ENCODE measurements at regions not wholly inside any gene's neighbourhood (a gene's known extent, or its start where the extent isn't known, plus 50 kb on each side); places are given as distances from the start of the nearest gene placed in this dataset.

DNA sequence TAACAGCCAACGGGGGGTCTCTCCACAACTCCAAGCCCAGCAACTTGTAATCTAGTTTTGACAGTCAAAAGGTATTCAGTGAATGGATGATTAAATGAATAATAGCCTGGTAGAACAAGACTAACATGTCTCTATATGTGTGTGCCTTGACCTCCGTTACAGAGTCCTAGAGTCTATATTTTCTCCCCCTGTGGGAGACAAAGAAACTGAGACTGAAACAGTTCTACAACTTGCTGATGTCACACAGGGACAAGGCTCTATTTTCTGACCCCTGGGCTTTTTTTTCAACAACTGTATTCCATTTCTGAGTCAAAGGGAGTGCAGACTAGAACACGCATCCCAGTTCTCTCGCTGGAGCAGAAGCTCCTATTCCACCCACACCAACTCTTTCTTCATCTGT lies 223.6 kb upstream of the AGAP1 start:
- no peak overlapping the region for H4K5ac ChIP-seq (ENCODE audit: insufficient read length, low read depth, low read length)
- no peak overlapping the region for H2AK5ac ChIP-seq (ENCODE audit: low read depth, low read length)
- no peak for DNase-seq (ENCODE audit: low read depth in 1 of 2, low spot score in 2 of 2)
- no peaks in the 10 kb centered on the region for H3K23me2 ChIP-seq (ENCODE audit: low read depth, low read length)
- H3K9me3 ChIP-seq (ENCODE audit: insufficient read depth in 2 of 2, low read depth in 1 of 2, low read length in 1 of 2), result no peaks in the 10 kb centered on the region
- no peak overlapping the region for H2BK120ac ChIP-seq (replicated peaks; ENCODE audit: low read depth, low read length)
- WGBS, 2 experiments (ENCODE audit: extremely low coverage in 1 of 2, insufficient coverage in 1 of 2, insufficient read length in 1 of 2, insufficient replicate concordance in 2 of 2, low coverage in 1 of 2, low lambda C conversion rate in 2 of 2, missing lambda C conversion rate in 1 of 2), result 94% methylated on average over 4 of the region's 4 CpGs; no CpG with 5 or more reads in 1 of the 2 experiments
- CTCF ChIA-PET (ENCODE audit: partially characterized antibody), result interaction anchor here (0.6 kb wide), 1 partner anchor 392 kb away, joined by 3 read pairs; no protein-coding TSS in a partner anchor
- no peak overlapping the region for H3K4me3 ChIP-seq (ENCODE audit: extremely low read depth in 1 of 4, insufficient read depth in 2 of 4, low read depth in 3 of 4, low read length in 4 of 4)
- H3K27me3 ChIP-seq (replicated peaks in 1 of 4; ENCODE audit: control insufficient read depth in 3 of 4, extremely low read depth in 1 of 4, insufficient read depth in 3 of 4, low read length in 3 of 4), result no peaks in the 10 kb centered on the region
- H3K79me1 ChIP-seq (ENCODE audit: low read depth, low read length), result no peaks in the 10 kb centered on the region
- no peaks in the 10 kb centered on the region for H3K79me2 ChIP-seq (ENCODE audit: control insufficient read depth in 1 of 2, insufficient read depth in 2 of 2, low read length in 2 of 2)
- H2BK15ac ChIP-seq (ENCODE audit: low read length), result no peak overlapping the region
- no peak overlapping the region for H3K23ac ChIP-seq (ENCODE audit: insufficient read length)
- no peak overlapping the region for H4K91ac ChIP-seq (replicated peaks; ENCODE audit: insufficient read length, low read length)
- no peak overlapping the region for H2BK12ac ChIP-seq (ENCODE audit: low read depth, low read length)
- H3K9ac ChIP-seq (replicated peaks in 1 of 4; ENCODE audit: extremely low read depth in 1 of 4, low read depth in 3 of 4, low read length in 3 of 4), result no peak overlapping the region
- no peaks in the 10 kb centered on the region for H3K4me1 ChIP-seq (replicated peaks in 1 of 4; ENCODE audit: control insufficient read depth in 3 of 4, insufficient read depth in 4 of 4, low read length in 3 of 4)
- no peak overlapping the region for H3K14ac ChIP-seq (ENCODE audit: insufficient read length)
- H3K27ac ChIP-seq (ENCODE audit: low read depth, low read length), result no peak overlapping the region
- FAIRE-seq, result no peak
- H4K8ac ChIP-seq (ENCODE audit: extremely low read depth, insufficient read depth, low read length), result no peak overlapping the region
- H3K36me3 ChIP-seq (ENCODE audit: control insufficient read depth in 2 of 4, insufficient read depth in 4 of 4, low read length in 3 of 4), result no peaks in the 10 kb centered on the region
- no peaks in the 10 kb centered on the region for H4K20me1 ChIP-seq (replicated peaks in 1 of 2; ENCODE audit: control insufficient read depth in 1 of 2, insufficient read depth in 2 of 2, low read length in 2 of 2)
- no peak overlapping the region for H3K18ac ChIP-seq (ENCODE audit: extremely low read depth, low read length)
- H2BK20ac ChIP-seq (ENCODE audit: low read length), result no peak overlapping the region
- H3K4ac ChIP-seq (replicated peaks; ENCODE audit: insufficient read length, low read depth, low read length), result no peak overlapping the region
- H3K56ac ChIP-seq (replicated peaks; ENCODE audit: insufficient read length, low read depth, low read length), result no peak overlapping the region
- no peak overlapping the region for H2AFZ ChIP-seq (ENCODE audit: low read length)
- no peak overlapping the region for H2BK5ac ChIP-seq (ENCODE audit: low read depth, low read length)
- POLR2A ChIA-PET (ENCODE audit: partially characterized antibody), result no interaction called here
- H3K4me2 ChIP-seq (ENCODE audit: insufficient read depth in 1 of 2, low read depth in 2 of 2, low read length in 2 of 2), result no peak overlapping the region
- TF ChIP-seq SP4 (IDR thresholded peaks at IDR 0.05; ENCODE audit: low read length) (no peak), YY1 (IDR thresholded peaks at IDR 0.05; ENCODE audit: low read depth, low read length) (no peak), BACH1 (IDR thresholded peaks at IDR 0.05; ENCODE audit: low read length) (no peak), TEAD4 (IDR thresholded peaks at IDR 0.05; ENCODE audit: low read depth, low read length) (no peak), TAF1 (IDR thresholded peaks at IDR 0.05; ENCODE audit: low read depth, low read length) (no peak), JUN (IDR thresholded peaks at IDR 0.05; ENCODE audit: low read depth, low read length) (no peak), BRCA1 (IDR thresholded peaks at IDR 0.05; ENCODE audit: low read depth, low read length) (no peak), ZNF274 (IDR thresholded peaks at IDR 0.05; ENCODE audit: borderline replicate concordance, extremely low read depth, low read length) (no peak), TBP (IDR thresholded peaks at IDR 0.05; ENCODE audit: low read depth, low read length) (no peak), CBX5 (IDR thresholded peaks at IDR 0.05; ENCODE audit: low read depth, low read length) (no peak), CBX8 (IDR thresholded peaks at IDR 0.05; ENCODE audit: borderline replicate concordance, low read depth, low read length) (no peak), KDM5A (IDR thresholded peaks at IDR 0.05; ENCODE audit: low read length) (no peak), MAFK (IDR thresholded peaks at IDR 0.05; ENCODE audit: low read depth, low read length) (no peak), RXRA (IDR thresholded peaks at IDR 0.05; ENCODE audit: insufficient read depth, low read depth, low read length) (no peak), JUND (IDR thresholded peaks at IDR 0.05; ENCODE audit: low read length) (no peak)
- TF ChIP-seq, protein P1, sequence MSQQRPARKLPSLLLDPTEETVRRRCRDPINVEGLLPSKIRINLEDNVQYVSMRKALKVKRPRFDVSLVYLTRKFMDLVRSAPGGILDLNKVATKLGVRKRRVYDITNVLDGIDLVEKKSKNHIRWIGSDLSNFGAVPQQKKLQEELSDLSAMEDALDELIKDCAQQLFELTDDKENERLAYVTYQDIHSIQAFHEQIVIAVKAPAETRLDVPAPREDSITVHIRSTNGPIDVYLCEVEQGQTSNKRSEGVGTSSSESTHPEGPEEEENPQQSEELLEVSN (IDR thresholded peaks at IDR 0.05), result no peak
